ENCODE measurements at regions not wholly inside any gene's neighbourhood (a gene's known extent, or its start where the extent isn't known, plus 50 kb on each side); places are given as distances from the start of the nearest gene placed in this dataset.
"Not testable (repeated sequence)": the region's sequence is repeated elsewhere in the genome, so short reads cannot be mapped to it uniquely, and the experiment has no call there.

DNA sequence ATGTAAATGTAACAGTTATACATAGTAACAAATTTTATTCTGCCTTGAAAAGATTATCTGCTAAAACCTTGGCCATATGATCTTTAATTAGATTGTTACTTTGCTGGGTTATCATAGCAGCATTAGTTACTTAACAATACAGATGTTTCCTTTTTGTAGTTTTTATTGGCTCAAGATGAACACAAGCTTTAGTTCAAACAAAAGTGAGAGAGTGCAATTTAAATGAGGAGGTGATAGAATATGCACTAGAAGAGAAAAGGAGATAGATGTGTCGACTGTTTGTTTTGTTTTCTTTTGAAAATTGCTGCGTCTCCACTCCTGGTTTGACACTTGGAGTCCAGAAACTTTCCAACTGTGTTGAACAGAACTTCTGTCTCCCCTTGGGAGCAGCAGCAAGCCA, 91.4 kb upstream of the CAV2 start:
- no peak for DNase-seq (ENCODE audit: low spot score)
- no peak for TF ChIP-seq JUND (IDR thresholded peaks at IDR 0.05)
- TF ChIP-seq, protein P1, sequence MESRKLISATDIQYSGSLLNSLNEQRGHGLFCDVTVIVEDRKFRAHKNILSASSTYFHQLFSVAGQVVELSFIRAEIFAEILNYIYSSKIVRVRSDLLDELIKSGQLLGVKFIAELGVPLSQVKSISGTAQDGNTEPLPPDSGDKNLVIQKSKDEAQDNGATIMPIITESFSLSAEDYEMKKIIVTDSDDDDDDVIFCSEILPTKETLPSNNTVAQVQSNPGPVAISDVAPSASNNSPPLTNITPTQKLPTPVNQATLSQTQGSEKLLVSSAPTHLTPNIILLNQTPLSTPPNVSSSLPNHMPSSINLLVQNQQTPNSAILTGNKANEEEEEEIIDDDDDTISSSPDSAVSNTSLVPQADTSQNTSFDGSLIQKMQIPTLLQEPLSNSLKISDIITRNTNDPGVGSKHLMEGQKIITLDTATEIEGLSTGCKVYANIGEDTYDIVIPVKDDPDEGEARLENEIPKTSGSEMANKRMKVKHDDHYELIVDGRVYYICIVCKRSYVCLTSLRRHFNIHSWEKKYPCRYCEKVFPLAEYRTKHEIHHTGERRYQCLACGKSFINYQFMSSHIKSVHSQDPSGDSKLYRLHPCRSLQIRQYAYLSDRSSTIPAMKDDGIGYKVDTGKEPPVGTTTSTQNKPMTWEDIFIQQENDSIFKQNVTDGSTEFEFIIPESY (IDR thresholded peaks at IDR 0.05): no peak
- no peak for TF ChIP-seq HNF4A (conservative IDR thresholded peaks at IDR 0.05)
- TF ChIP-seq HNF4G (IDR thresholded peaks at IDR 0.05): no peak
- TF ChIP-seq, protein P2, sequence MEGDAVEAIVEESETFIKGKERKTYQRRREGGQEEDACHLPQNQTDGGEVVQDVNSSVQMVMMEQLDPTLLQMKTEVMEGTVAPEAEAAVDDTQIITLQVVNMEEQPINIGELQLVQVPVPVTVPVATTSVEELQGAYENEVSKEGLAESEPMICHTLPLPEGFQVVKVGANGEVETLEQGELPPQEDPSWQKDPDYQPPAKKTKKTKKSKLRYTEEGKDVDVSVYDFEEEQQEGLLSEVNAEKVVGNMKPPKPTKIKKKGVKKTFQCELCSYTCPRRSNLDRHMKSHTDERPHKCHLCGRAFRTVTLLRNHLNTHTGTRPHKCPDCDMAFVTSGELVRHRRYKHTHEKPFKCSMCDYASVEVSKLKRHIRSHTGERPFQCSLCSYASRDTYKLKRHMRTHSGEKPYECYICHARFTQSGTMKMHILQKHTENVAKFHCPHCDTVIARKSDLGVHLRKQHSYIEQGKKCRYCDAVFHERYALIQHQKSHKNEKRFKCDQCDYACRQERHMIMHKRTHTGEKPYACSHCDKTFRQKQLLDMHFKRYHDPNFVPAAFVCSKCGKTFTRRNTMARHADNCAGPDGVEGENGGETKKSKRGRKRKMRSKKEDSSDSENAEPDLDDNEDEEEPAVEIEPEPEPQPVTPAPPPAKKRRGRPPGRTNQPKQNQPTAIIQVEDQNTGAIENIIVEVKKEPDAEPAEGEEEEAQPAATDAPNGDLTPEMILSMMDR (IDR thresholded peaks at IDR 0.05; ENCODE audit: low read depth, low read length, missing input control): no peak
- TF ChIP-seq REST (IDR thresholded peaks at IDR 0.05): no peak
- no peak for TF ChIP-seq RXRA (IDR thresholded peaks at IDR 0.05)
- TF ChIP-seq EGR1 (IDR thresholded peaks at IDR 0.05; ENCODE audit: low read depth in 2 of 2): no peak
- TF ChIP-seq FOXA2 (IDR thresholded peaks at IDR 0.05): no peak
- no peak for TF ChIP-seq TAF1 (conservative IDR thresholded peaks at IDR 0.05)
- Histone ChIP-seq H3K9ac (ENCODE audit: low read depth in 1 of 2, low read length in 2 of 2) (no peak overlapping the region), H3K4me3 (ENCODE audit: low read depth in 1 of 3, low read length in 3 of 3) (no peak overlapping the region), H3K4me1 (ENCODE audit: control insufficient read depth in 4 of 4, insufficient read depth in 4 of 4, low read length in 3 of 4) (no peaks in the 10 kb centered on the region), H3K27me3 (ENCODE audit: control insufficient read depth in 4 of 4, insufficient read depth in 4 of 4, low read length in 3 of 4) (no peaks in the 10 kb centered on the region), H3K36me3 (ENCODE audit: control insufficient read depth in 4 of 4, insufficient read depth in 3 of 4, low read depth in 1 of 4, low read length in 3 of 4) (no peaks in the 10 kb centered on the region), H3K9me3 (ENCODE audit: control insufficient read depth in 4 of 4, low read length in 3 of 4) (no peaks in the 10 kb centered on the region), H3K27ac (ENCODE audit: low read depth in 1 of 2, low read length in 2 of 2) (no peak overlapping the region)
- WGBS: 91% methylated on average over 2 of the region's 2 CpGs

GRCh38 chr7:116408831-116409453, 90.6 kb upstream of the CAV2 start:
- 86% methylated on average over 28 of the region's 28 CpGs for WGBS

GRCh38 chr7:116410694-116411093, 88.8 kb upstream of the CAV2 start:
- DNase-seq (ENCODE audit: low spot score); H3K4me1 ChIP-seq (ENCODE audit: control insufficient read depth in 4 of 4, insufficient read depth in 4 of 4, low read length in 3 of 4); H3K9me3 ChIP-seq (ENCODE audit: control insufficient read depth in 4 of 4, low read length in 3 of 4); H3K27ac ChIP-seq (ENCODE audit: low read depth in 1 of 2, low read length in 2 of 2); H3K27me3 ChIP-seq (ENCODE audit: control insufficient read depth in 4 of 4, insufficient read depth in 4 of 4, low read length in 3 of 4); H3K36me3 ChIP-seq (ENCODE audit: control insufficient read depth in 4 of 4, insufficient read depth in 3 of 4, low read depth in 1 of 4, low read length in 3 of 4); H3K9ac ChIP-seq (ENCODE audit: low read depth in 1 of 2, low read length in 2 of 2); H3K4me3 ChIP-seq (ENCODE audit: low read depth in 1 of 3, low read length in 3 of 3): not testable (repeated sequence)
- WGBS: 95% methylated on average over 2 of the region's 3 CpGs

More at GRCh38 chr7:116408831-116409453, 90.6 kb upstream of the CAV2 start:
- H3K4me1 ChIP-seq (ENCODE audit: control insufficient read depth in 4 of 4, insufficient read depth in 4 of 4, low read length in 3 of 4); H3K9me3 ChIP-seq (ENCODE audit: control insufficient read depth in 4 of 4, low read length in 3 of 4); H3K36me3 ChIP-seq (ENCODE audit: control insufficient read depth in 4 of 4, insufficient read depth in 3 of 4, low read depth in 1 of 4, low read length in 3 of 4); H3K9ac ChIP-seq (ENCODE audit: low read depth in 1 of 2, low read length in 2 of 2); H3K4me3 ChIP-seq (ENCODE audit: low read depth in 1 of 3, low read length in 3 of 3); H3K27me3 ChIP-seq (ENCODE audit: control insufficient read depth in 4 of 4, insufficient read depth in 4 of 4, low read length in 3 of 4); H3K27ac ChIP-seq (ENCODE audit: low read depth in 1 of 2, low read length in 2 of 2); DNase-seq (ENCODE audit: low spot score): not testable (repeated sequence)
